ENCODE measurements at regions not wholly inside any gene's neighbourhood (a gene's known extent, or its start where the extent isn't known, plus 50 kb on each side); places are given as distances from the start of the nearest gene placed in this dataset.
"Not testable (repeated sequence)": the region's sequence is repeated elsewhere in the genome, so short reads cannot be mapped to it uniquely, and the experiment has no call there.

GRCh38 chr4:115950806-115951205 lies 837.4 kb upstream of the NDST4 start:
- intact Hi-C loops (cut with micrococcal nuclease) = no loop called here
- Histone ChIP-seq H3K27ac (ENCODE audit: low read length) (no peak overlapping the region), H3K27me3 (ENCODE audit: low read length) (no peaks in the 10 kb centered on the region), H3K9ac (ENCODE audit: low read length) (no peak overlapping the region), H3F3A (ENCODE audit: low read length, unreplicated experiment) (no peaks in the 10 kb centered on the region), H3K9me3 (ENCODE audit: low read length) (no peaks in the 10 kb centered on the region), H3K9me2 (replicated peaks; ENCODE audit: low read length) (no peaks in the 10 kb centered on the region), H3K4me2 (ENCODE audit: low read length) (no peak overlapping the region), H3K79me2 (ENCODE audit: low read length) (no peaks in the 10 kb centered on the region), H2AFZ (ENCODE audit: low read length) (no peak overlapping the region), H3K36me3 (ENCODE audit: low read depth, low read length) (no peaks in the 10 kb centered on the region), H3K4me1 (ENCODE audit: insufficient read depth, low read length) (no peaks in the 10 kb centered on the region), H4K20me1 (ENCODE audit: low read length) (no peaks in the 10 kb centered on the region), H3K4me3 (ENCODE audit: low read length) (no peak overlapping the region)
- ChIA-PET POLR2A (ENCODE audit: unreplicated experiment) (no interaction called here), CTCF (no interaction called here)
- ATAC-seq (no peak), DNase-seq (no peak)
- TF ChIP-seq EZH2 (IDR thresholded peaks at IDR 0.05; ENCODE audit: low read length, unreplicated experiment) = no peak
- TF ChIP-seq EZH2phosphoT487 (IDR thresholded peaks at IDR 0.05; ENCODE audit: borderline replicate concordance, low read length) = no peak
- TF ChIP-seq CTCF (conservative IDR thresholded peaks at IDR 0.05; ENCODE audit: low read depth, low read length) = no peak
- no TSS peak for BruUV-seq (replicated peaks)

GRCh38 chr4:115949974-115950743 lies 836.7 kb upstream of the NDST4 start:
- H3K79me2 ChIP-seq (ENCODE audit: low read length); H3K27me3 ChIP-seq (ENCODE audit: low read length); DNase-seq; H3K4me1 ChIP-seq (ENCODE audit: insufficient read depth, low read length); H3K9me3 ChIP-seq (ENCODE audit: low read length); CTCF ChIA-PET; H2AFZ ChIP-seq (ENCODE audit: low read length); intact Hi-C loops (cut with micrococcal nuclease); H3K9ac ChIP-seq (ENCODE audit: low read length); H3K4me2 ChIP-seq (ENCODE audit: low read length); ATAC-seq; H4K20me1 ChIP-seq (ENCODE audit: low read length); H3F3A ChIP-seq (ENCODE audit: low read length, unreplicated experiment); H3K4me3 ChIP-seq (ENCODE audit: low read length); H3K27ac ChIP-seq (ENCODE audit: low read length); BruUV-seq (replicated peaks); H3K36me3 ChIP-seq (ENCODE audit: low read depth, low read length); POLR2A ChIA-PET (ENCODE audit: unreplicated experiment); H3K9me2 ChIP-seq (replicated peaks; ENCODE audit: low read length): not testable (repeated sequence)

GRCh38 chr4:115945026-115945425 lies 831.6 kb upstream of the NDST4 start:
- no TSS peak for BruUV-seq (replicated peaks)

More at GRCh38 chr4:115945026-115945425, 831.6 kb upstream of the NDST4 start:
- no peaks in the 10 kb centered on the region for H3F3A ChIP-seq (ENCODE audit: low read length, unreplicated experiment)
- no peak overlapping the region for H3K9ac ChIP-seq (ENCODE audit: low read length)
- TF ChIP-seq CTCF (conservative IDR thresholded peaks at IDR 0.05; ENCODE audit: low read depth, low read length) (no peak), EZH2phosphoT487 (IDR thresholded peaks at IDR 0.05; ENCODE audit: borderline replicate concordance, low read length) (no peak), EZH2 (IDR thresholded peaks at IDR 0.05; ENCODE audit: low read length, unreplicated experiment) (no peak)
- no peaks in the 10 kb centered on the region for H4K20me1 ChIP-seq (ENCODE audit: low read length)
- H3K4me2 ChIP-seq (ENCODE audit: low read length) = no peak overlapping the region
- no peaks in the 10 kb centered on the region for H3K9me2 ChIP-seq (replicated peaks; ENCODE audit: low read length)
- no peak for ATAC-seq
- CTCF ChIA-PET = no interaction called here
- no peak overlapping the region for H2AFZ ChIP-seq (ENCODE audit: low read length)
- H3K27ac ChIP-seq (ENCODE audit: low read length) = no peak overlapping the region
- H3K9me3 ChIP-seq (ENCODE audit: low read length) = no peaks in the 10 kb centered on the region
- no peak for DNase-seq
- H3K4me3 ChIP-seq (ENCODE audit: low read length) = no peak overlapping the region
- no peaks in the 10 kb centered on the region for H3K27me3 ChIP-seq (ENCODE audit: low read length)
- intact Hi-C loops (cut with micrococcal nuclease) = no loop called here
- H3K36me3 ChIP-seq (ENCODE audit: low read depth, low read length) = no peaks in the 10 kb centered on the region
- POLR2A ChIA-PET (ENCODE audit: unreplicated experiment) = no interaction called here
- no peaks in the 10 kb centered on the region for H3K79me2 ChIP-seq (ENCODE audit: low read length)
- no peaks in the 10 kb centered on the region for H3K4me1 ChIP-seq (ENCODE audit: insufficient read depth, low read length)

Data from PC-3 (cell line).